HG03159 (cell line): ENCODE measurements at regions not wholly inside any gene's neighbourhood (a gene's known extent, or its start where the extent isn't known, plus 50 kb on each side); places are given as distances from the start of the nearest gene placed in this dataset.
"Not testable (repeated sequence)": the region's sequence is repeated elsewhere in the genome, so short reads cannot be mapped to it uniquely, and the experiment has no call there.

Experiments
- ATAC-seq: cut with Tn5 transposase; IDR thresholded peaks from one replicate; pipeline ENCODE4 v1.9.1; 2021; ENCODE audit warnings: mild to moderate bottlenecking, moderate library complexity; ENCODE audit not compliant: unreplicated experiment

- not testable (repeated sequence) for ATAC-seq
These were observed 279.9 kb downstream of the PLS3 start for GRCh38 chrX:115840729-115841409.

GRCh38 chrX:115850986-115851385 lies 290.0 kb downstream of the PLS3 start:
- ATAC-seq, result not testable (repeated sequence)

GRCh38 chrX:115853260-115853659 lies 292.3 kb downstream of the PLS3 start:
- ATAC-seq, result not testable (repeated sequence)

- not testable (repeated sequence) for ATAC-seq
These were observed 289.4 kb upstream of the AGTR2 start for GRCh38 chrX:115881170-115881569.

GRCh38 chrX:115884121-115884520 lies 286.4 kb upstream of the AGTR2 start:
- not testable (repeated sequence) for ATAC-seq

GRCh38 chrX:115888041-115888440 lies 282.5 kb upstream of the AGTR2 start:
- ATAC-seq, result not testable (repeated sequence)

GRCh38 chrX:115888519-115888918 lies 282.0 kb upstream of the AGTR2 start:
- not testable (repeated sequence) for ATAC-seq

- no peak for ATAC-seq
These were observed 281.2 kb upstream of the AGTR2 start for GRCh38 chrX:115889121-115889890.

- ATAC-seq, result no peak
These were observed 278.4 kb upstream of the AGTR2 start for GRCh38 chrX:115892056-115892708.

- ATAC-seq, result peak; percentile 62
These were observed 277.5 kb upstream of the AGTR2 start for GRCh38 chrX:115892787-115893671.

- no peak for ATAC-seq
These were observed 276.5 kb upstream of the AGTR2 start for GRCh38 chrX:115894087-115894486.

- no peak for ATAC-seq
These were observed 274.7 kb upstream of the AGTR2 start for GRCh38 chrX:115895678-115896329.

- no peak for ATAC-seq
These were observed 274.2 kb upstream of the AGTR2 start for GRCh38 chrX:115896362-115896761.

- ATAC-seq, result no peak
These were observed 272.6 kb upstream of the AGTR2 start for GRCh38 chrX:115897956-115898355.

- ATAC-seq, result peak; percentile 79
These were observed 272.1 kb upstream of the AGTR2 start for GRCh38 chrX:115898382-115899001.

GRCh38 chrX:115900425-115900824 lies 270.1 kb upstream of the AGTR2 start:
- no peak for ATAC-seq

GRCh38 chrX:115901241-115901640 lies 269.3 kb upstream of the AGTR2 start:
- no peak for ATAC-seq

- no peak for ATAC-seq
These were observed 267.5 kb upstream of the AGTR2 start for GRCh38 chrX:115902995-115903394.

- ATAC-seq, result no peak
These were observed 264.3 kb upstream of the AGTR2 start for GRCh38 chrX:115906276-115906675.

GRCh38 chrX:115906881-115907280 lies 263.7 kb upstream of the AGTR2 start:
- no peak for ATAC-seq
